ENCODE measurements at regions not wholly inside any gene's neighbourhood (a gene's known extent, or its start where the extent isn't known, plus 50 kb on each side); places are given as distances from the start of the nearest gene placed in this dataset.
A peak's percentile ranks its signal among the peaks of the same experiment; 100 is the strongest.

DNA sequence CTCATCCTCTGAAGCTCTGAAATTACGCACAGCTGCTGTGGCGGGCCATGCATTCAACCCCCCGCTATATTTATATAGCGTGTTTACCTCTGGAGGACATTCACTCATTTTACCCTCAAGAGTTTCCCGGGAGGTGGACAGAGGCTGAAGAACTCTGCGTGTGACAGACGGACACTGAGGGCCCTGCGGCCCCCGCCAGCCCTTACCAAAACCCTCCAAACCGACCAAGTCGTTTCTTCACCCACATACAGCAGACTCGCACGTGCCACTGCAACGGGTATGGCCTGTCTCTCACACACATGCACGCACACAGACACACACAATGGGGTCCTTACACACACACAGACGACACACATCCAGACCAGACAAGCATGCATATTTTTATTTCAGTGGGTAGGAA is 216.4 kb upstream of the FOXF1 start:
- CTCF ChIA-PET = no interaction called here
- TF ChIP-seq CTCF (IDR thresholded peaks at IDR 0.05; ENCODE audit: insufficient read depth, low read length, missing control alignments) = no peak
- DNase-seq (ENCODE audit: low read depth, low spot score) = no peak
- no peak overlapping the region for H3K4me3 ChIP-seq (ENCODE audit: low read depth, low read length)
- POLR2A ChIA-PET = no interaction called here

- TF ChIP-seq CTCF (IDR thresholded peaks at IDR 0.05; ENCODE audit: insufficient read depth, low read length, missing control alignments) = no peak
- peak; percentile 16 for DNase-seq (ENCODE audit: low read depth, low spot score)
Observed at GRCh38 chr16:86294535-86295196, 215.7 kb upstream of the FOXF1 start.

DNA sequence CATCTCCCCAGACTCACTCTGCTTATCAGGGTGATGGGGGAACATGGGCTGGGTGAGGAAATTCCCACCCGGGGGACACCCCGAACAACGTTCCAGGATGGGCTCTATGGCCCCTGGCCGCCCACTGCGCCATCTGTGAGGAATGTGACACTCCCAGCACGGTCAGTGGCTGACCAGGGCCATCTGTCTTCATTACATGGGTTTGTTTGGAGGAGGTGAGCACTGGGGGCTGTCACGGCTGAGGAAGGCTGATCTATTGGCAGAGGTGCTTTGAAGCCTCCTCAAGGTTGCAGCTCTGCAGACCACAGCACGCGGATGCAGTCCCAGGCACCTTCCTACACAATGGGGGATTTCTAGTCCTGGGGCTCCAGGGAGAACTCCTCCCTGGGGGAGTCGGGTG is 214.1 kb upstream of the FOXF1 start:
- no peak overlapping the region for H3K4me3 ChIP-seq (ENCODE audit: low read depth, low read length)
- ChIA-PET POLR2A (no interaction called here), CTCF (no interaction called here)
- DNase-seq (ENCODE audit: low read depth, low spot score) = no peak
- no peak for TF ChIP-seq CTCF (IDR thresholded peaks at IDR 0.05; ENCODE audit: insufficient read depth, low read length, missing control alignments)

More at GRCh38 chr16:86294535-86295196, 215.7 kb upstream of the FOXF1 start:
- CTCF ChIA-PET = no interaction called here
- POLR2A ChIA-PET = no interaction called here
- no peak overlapping the region for H3K4me3 ChIP-seq (ENCODE audit: low read depth, low read length)

GRCh38 chr16:86297391-86297790 is 212.9 kb upstream of the FOXF1 start:
- POLR2A ChIA-PET = no interaction called here
- no peak for TF ChIP-seq CTCF (IDR thresholded peaks at IDR 0.05; ENCODE audit: insufficient read depth, low read length, missing control alignments)
- DNase-seq (ENCODE audit: low read depth, low spot score) = no peak
- peak overlapping the region; percentile 18; the same call in 1 of the 2 replicates for H3K4me3 ChIP-seq (ENCODE audit: low read depth, low read length)
- CTCF ChIA-PET = interaction anchor here (0.8 to 0.9 kb wide), 2 partner anchors 220 to 223 kb away, joined by 3 to 6 read pairs; no protein-coding TSS in a partner anchor

GRCh38 chr16:86297866-86298757 is 212.2 kb upstream of the FOXF1 start:
- TF ChIP-seq CTCF (IDR thresholded peaks at IDR 0.05; ENCODE audit: insufficient read depth, low read length, missing control alignments) = no peak
- DNase-seq (ENCODE audit: low read depth, low spot score) = no peak
- ChIA-PET POLR2A (no interaction called here), CTCF (interaction anchor here (0.9 to 1.5 kb wide), 4 partner anchors 44 to 219 kb away, joined by 3 to 6 read pairs (median 4); no protein-coding TSS in a partner anchor)
- H3K4me3 ChIP-seq (ENCODE audit: low read depth, low read length) = peak overlapping the region; percentile 18; the same call in 1 of the 2 replicates

DNA sequence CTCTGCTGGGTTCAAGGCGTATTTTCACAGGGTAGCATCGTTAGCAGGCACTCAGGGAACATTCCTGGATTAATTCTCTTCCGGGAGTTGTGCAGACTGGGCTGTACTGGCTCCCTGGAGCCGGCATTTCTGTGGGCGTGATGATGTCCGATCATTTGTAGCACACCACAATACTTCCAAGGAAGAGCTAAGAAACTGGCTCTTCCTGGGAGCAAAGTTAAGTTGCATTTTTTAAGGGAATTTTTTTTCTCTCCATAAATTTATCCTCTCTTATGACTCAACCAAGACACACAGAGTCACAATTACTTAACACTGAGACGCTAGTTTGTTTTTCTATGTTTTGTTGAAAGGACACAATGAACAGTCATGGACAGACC is 211.6 kb upstream of the FOXF1 start:
- H3K4me3 ChIP-seq (ENCODE audit: low read depth, low read length) = no peak overlapping the region
- no peak for TF ChIP-seq CTCF (IDR thresholded peaks at IDR 0.05; ENCODE audit: insufficient read depth, low read length, missing control alignments)
- DNase-seq (ENCODE audit: low read depth, low spot score) = no peak
- CTCF ChIA-PET = interaction anchor here (1.1 to 1.5 kb wide), 3 partner anchors 44 to 219 kb away, joined by 3 to 5 read pairs (median 4); no protein-coding TSS in a partner anchor
- POLR2A ChIA-PET = no interaction called here

All from AG04449 (cell line).